MM.1S (cell line): ENCODE measurements at regions not wholly inside any gene's neighbourhood (a gene's known extent, or its start where the extent isn't known, plus 50 kb on each side); places are given as distances from the start of the nearest gene placed in this dataset.

Experiments used
- DNase-seq: peaks from one replicate; pipeline ENCODE4 v3.0.0-alpha.2; 2015
- H2AFZ ChIP-seq: fragments of 300-600 bp; sonication (generic); 2 replicates; pipeline ENCODE4 v1.6.0; 2016; ENCODE audit warnings: antibody characterized with exemption, low read length
- H3F3A ChIP-seq: fragments of 300-600 bp; sonication (generic); 2 replicates; pipeline ENCODE4 v1.6.1; 2016; ENCODE audit warnings: mild to moderate bottlenecking, antibody characterized with exemption, low read length, moderate library complexity, mixed read lengths; ENCODE audit not compliant: insufficient read depth
- H3K27ac ChIP-seq: fragments of 300-600 bp; sonication (generic); 2 replicates; pipeline ENCODE4 v1.5.1; 2016; ENCODE audit warnings: mild to moderate bottlenecking, low read length
- H3K27me3 ChIP-seq: fragments of 300-600 bp; sonication (generic); replicated peaks from 2 replicates; pipeline ENCODE4 v1.6.0; 2016; ENCODE audit warnings: low read length; ENCODE audit not compliant: insufficient read depth
- H3K36me3 ChIP-seq: fragments of 300-600 bp; sonication (generic); replicated peaks from 2 replicates; pipeline ENCODE4 v1.6.1; 2016; ENCODE audit warnings: mild to moderate bottlenecking, low read length, mixed read lengths; ENCODE audit not compliant: insufficient read depth
- H3K4me1 ChIP-seq: fragments of 300-600 bp; sonication (generic); 2 replicates; pipeline ENCODE4 v1.6.1; 2016; ENCODE audit warnings: low read length, mixed read lengths
- H3K4me2 ChIP-seq: fragments of 300-600 bp; sonication (generic); 2 replicates; pipeline ENCODE4 v1.6.0; 2016; ENCODE audit warnings: low read depth, low read length
- H3K4me3 ChIP-seq: fragments of 300-600 bp; sonication (generic); 2 replicates; pipeline ENCODE4 v1.5.1; 2016; ENCODE audit warnings: low read length, mixed read lengths
- H3K79me2 ChIP-seq: fragments of 300-600 bp; sonication (generic); 2 replicates; pipeline ENCODE4 v1.6.1; 2016; ENCODE audit warnings: mixed run types, low read length, mixed read lengths
- H3K9ac ChIP-seq: fragments of 300-600 bp; sonication (generic); 2 replicates; pipeline ENCODE4 v1.6.1; 2016; ENCODE audit warnings: low read length, mixed read lengths
- H3K9me2 ChIP-seq: fragments of 300-600 bp; sonication (generic); replicated peaks from 2 replicates; pipeline ENCODE4 v1.6.1; 2016; ENCODE audit warnings: mild to moderate bottlenecking, low read length, mixed read lengths; ENCODE audit not compliant: insufficient read depth
- H3K9me3 ChIP-seq: fragments of 300-600 bp; sonication (generic); replicated peaks from 2 replicates; pipeline ENCODE4 v1.6.1; 2016; ENCODE audit warnings: mild to moderate bottlenecking, low read length, mixed read lengths; ENCODE audit not compliant: insufficient read depth
- H4K20me1 ChIP-seq: fragments of 300-600 bp; sonication (generic); 2 replicates; pipeline ENCODE4 v1.6.1; 2016; ENCODE audit warnings: mild to moderate bottlenecking, low read length, moderate library complexity, mixed read lengths; ENCODE audit not compliant: insufficient read depth
- CTCF ChIP-seq: fragments of 300-600 bp; sonication (generic); IDR thresholded peaks from 2 replicates; pipeline ENCODE4 v1.5.1; 2016; ENCODE audit warnings: antibody characterized with exemption, low read length, mixed read lengths
- EZH2 ChIP-seq: fragments of 300-600 bp; sonication (generic); optimal IDR thresholded peaks from 2 replicates; pipeline ENCODE3; 2017; ENCODE audit warnings: low read depth, mild to moderate bottlenecking, antibody characterized with exemption, low read length, mixed read lengths
- EZH2phosphoT487 ChIP-seq: fragments of 300-600 bp; sonication (generic); IDR thresholded peaks from 2 replicates; pipeline ENCODE4 v1.6.1; 2018; ENCODE audit warnings: antibody characterized with exemption, low read length

- no peak overlapping the region for H3K4me3 ChIP-seq
- H2AFZ ChIP-seq, result no peak overlapping the region
- H3K9me3 ChIP-seq, result no peaks in the 10 kb centered on the region
- no peaks in the 10 kb centered on the region for H3K79me2 ChIP-seq
- no peak for TF ChIP-seq EZH2phosphoT487
- TF ChIP-seq CTCF, result no peak
- no peak for TF ChIP-seq EZH2
- H3K9me2 ChIP-seq, result no peaks in the 10 kb centered on the region
- H3K27ac ChIP-seq, result no peak overlapping the region
- no peak for DNase-seq
- no peaks in the 10 kb centered on the region for H3K27me3 ChIP-seq
- no peak overlapping the region for H3K9ac ChIP-seq
- no peaks in the 10 kb centered on the region for H3K4me1 ChIP-seq
- no peaks in the 10 kb centered on the region for H3K36me3 ChIP-seq
- H3K4me2 ChIP-seq, result no peak overlapping the region
- H3F3A ChIP-seq, result no peaks in the 10 kb centered on the region
- H4K20me1 ChIP-seq, result no peaks in the 10 kb centered on the region
Observed at GRCh38 chr2:18427762-18428161, 132.7 kb downstream of the RDH14 start.

GRCh38 chr2:18426174-18426573 lies 134.3 kb downstream of the RDH14 start:
- H3K9ac ChIP-seq, result no peak overlapping the region
- H3K9me3 ChIP-seq, result no peaks in the 10 kb centered on the region
- no peaks in the 10 kb centered on the region for H3K36me3 ChIP-seq
- H3K4me2 ChIP-seq, result no peak overlapping the region
- no peak overlapping the region for H2AFZ ChIP-seq
- no peaks in the 10 kb centered on the region for H3K4me1 ChIP-seq
- no peak for TF ChIP-seq EZH2
- no peak for TF ChIP-seq EZH2phosphoT487
- TF ChIP-seq CTCF, result no peak
- no peaks in the 10 kb centered on the region for H4K20me1 ChIP-seq
- no peak overlapping the region for H3K4me3 ChIP-seq
- H3K9me2 ChIP-seq, result no peaks in the 10 kb centered on the region
- no peaks in the 10 kb centered on the region for H3F3A ChIP-seq
- no peak for DNase-seq
- H3K79me2 ChIP-seq, result no peaks in the 10 kb centered on the region
- H3K27me3 ChIP-seq, result no peaks in the 10 kb centered on the region
- H3K27ac ChIP-seq, result no peak overlapping the region

GRCh38 chr2:18425210-18425703 lies 135.2 kb downstream of the RDH14 start:
- Histone ChIP-seq H3K9me3 (no peaks in the 10 kb centered on the region), H3F3A (no peaks in the 10 kb centered on the region), H3K4me3 (no peak overlapping the region), H4K20me1 (no peaks in the 10 kb centered on the region), H2AFZ (no peak overlapping the region), H3K4me2 (no peak overlapping the region), H3K36me3 (no peaks in the 10 kb centered on the region), H3K9ac (no peak overlapping the region), H3K79me2 (no peaks in the 10 kb centered on the region), H3K9me2 (no peaks in the 10 kb centered on the region), H3K27ac (no peak overlapping the region), H3K27me3 (no peaks in the 10 kb centered on the region), H3K4me1 (no peaks in the 10 kb centered on the region)
- TF ChIP-seq EZH2phosphoT487 (no peak), EZH2 (no peak), CTCF (no peak)
- DNase-seq, result no peak
